HCT116 (cell line): ENCODE measurements at regions not wholly inside any gene's neighbourhood (a gene's known extent, or its start where the extent isn't known, plus 50 kb on each side); places are given as distances from the start of the nearest gene placed in this dataset.

ENCODE experiments used
- ATAC-seq: fragments of 200-7000 bp; cut with Tn5 transposase; 2 replicates; pipeline ENCODE4 v1.9.1; 2020; ENCODE audit warnings: mild to moderate bottlenecking, moderate library complexity
- BruUV-seq: library from RNA; stranded (reverse); fragments of 400-500 nt; replicated peaks from 2 replicates; lab custom pipeline; 2021; lab: Mats Ljungman, UMichigan
- CTCF ChIA-PET: fragments of 300-600 bp; sonication (Branson Sonifier 250); formaldehyde crosslinking; loops from one replicate; lab custom pipeline; 2021; ENCODE audit warnings: antibody characterized with exemption; lab: Charles Lee
- POLR2A ChIA-PET: fragments of 300-600, 350-600 bp; sonication (Branson Sonifier 250); formaldehyde crosslinking; loops from one replicate; lab custom pipeline; 2021; ENCODE audit warnings: antibody characterized with exemption; lab: Charles Lee
- RAD21 ChIA-PET, 2 experiments: fragments of 300-600 bp; sonication (Branson Sonifier 250); formaldehyde crosslinking; loops; one replicate each; lab custom pipeline; 2023; ENCODE audit warnings: low total read pairs in 2 of 2; ENCODE audit not compliant: uncharacterized antibody in 2 of 2, unreplicated experiment in 2 of 2, low non-redundant PET in 1 of 2; lab: Charles Lee
- DNase-seq: peaks from one replicate; pipeline ENCODE4 v3.0.0-alpha.2; 2010; ENCODE audit warnings: low read depth, low spot score
- H2AFZ ChIP-seq: fragments of 200-600 bp; shearing (Covaris generic), sonication (generic); 2 replicates; pipeline ENCODE4 v1.6.1; 2017; ENCODE audit warnings: low read depth, mixed run types, mixed read lengths, antibody characterized with exemption, low read length; ENCODE audit not compliant: poor library complexity, severe bottlenecking
- H3K27ac ChIP-seq: 2 replicates; pipeline ENCODE4 v1.5.1; 2012; ENCODE audit warnings: low read depth, low read length
- H3K27me3 ChIP-seq: fragments of 200-600 bp; sonication (generic); 2 replicates; pipeline ENCODE4 v1.6.1; 2016; ENCODE audit warnings: mixed run types, low read length, mixed read lengths; ENCODE audit not compliant: insufficient read depth
- H3K36me3 ChIP-seq, 2 experiments: fragments of 200-500 bp in 1 of 2; fragments of 200-600 bp in 1 of 2; sonication (Bioruptor generic) in 1 of 2; sonication (generic) in 1 of 2; 2 replicates each; pipeline versions ENCODE4 v1.5.1 to v1.6.1; 2014 to 2016; ENCODE audit warnings: low read length in 2 of 2, inconsistent platforms in 1 of 2, mixed read lengths in 1 of 2, mixed run types in 1 of 2; ENCODE audit not compliant: insufficient read depth in 2 of 2, control insufficient read depth in 1 of 2
- H3K4me1 ChIP-seq, 2 experiments: fragments of 200-600 bp in 1 of 2; sonication (generic) in 1 of 2; 2 replicates each; pipeline versions ENCODE4 v1.5.1 to v1.6.1; 2012 to 2017; ENCODE audit warnings: low read length in 2 of 2, inconsistent platforms in 1 of 2, mild to moderate bottlenecking in 1 of 2, mixed read lengths in 1 of 2, mixed run types in 1 of 2, moderate library complexity in 1 of 2; ENCODE audit not compliant: insufficient read depth in 2 of 2, control insufficient read depth in 1 of 2
- H3K4me2 ChIP-seq: fragments of 200-600 bp; sonication (generic); 2 replicates; pipeline ENCODE4 v1.6.1; 2017; ENCODE audit warnings: mixed run types, low read length, mixed read lengths
- H3K4me3 ChIP-seq, 2 experiments: fragments of 200-600 bp in 1 of 2; sonication (generic) in 1 of 2; replicated peaks in 1 of 2; 2 replicates each; pipeline ENCODE4 v1.5.1; 2011 to 2016; ENCODE audit warnings: low read length in 2 of 2, control low read depth in 1 of 2, low read depth in 1 of 2, mild to moderate bottlenecking in 1 of 2, mixed read lengths in 1 of 2, mixed run types in 1 of 2
- H3K79me2 ChIP-seq: fragments of 200-600 bp; sonication (generic); 2 replicates; pipeline ENCODE4 v1.6.1; 2017; ENCODE audit warnings: mild to moderate bottlenecking, mixed run types, low read length, moderate library complexity, mixed read lengths; ENCODE audit not compliant: insufficient read depth
- H3K9ac ChIP-seq: fragments of 200-600 bp; sonication (generic); 2 replicates; pipeline ENCODE4 v1.6.1; 2016; ENCODE audit warnings: low read length, mixed read lengths
- H3K9me2 ChIP-seq: fragments of 200-600 bp; sonication (generic), shearing (Covaris generic); 2 replicates; pipeline ENCODE4 v1.6.1; 2017; ENCODE audit warnings: mixed run types, mild to moderate bottlenecking, moderate library complexity; ENCODE audit not compliant: insufficient read depth
- H3K9me3 ChIP-seq, 2 experiments: fragments of 200-500 bp in 1 of 2; fragments of 200-600 bp in 1 of 2; sonication (Bioruptor generic) in 1 of 2; sonication (generic) in 1 of 2; 2 replicates each; pipeline ENCODE4 v1.6.1; 2014 to 2017; ENCODE audit warnings: low read length in 2 of 2, mixed read lengths in 2 of 2, inconsistent platforms in 1 of 2, low read depth in 1 of 2, mild to moderate bottlenecking in 1 of 2, mixed run types in 1 of 2, moderate library complexity in 1 of 2; ENCODE audit not compliant: control insufficient read depth in 1 of 2, insufficient read depth in 1 of 2
- H4K20me1 ChIP-seq: fragments of 200-600 bp; sonication (generic), shearing (Covaris generic); 2 replicates; pipeline ENCODE4 v1.6.1; 2017; ENCODE audit warnings: mixed run types, mild to moderate bottlenecking, moderate library complexity; ENCODE audit not compliant: insufficient read depth
- CEBPB ChIP-seq: IDR thresholded peaks from 2 replicates; pipeline ENCODE4 v1.6.1; 2012; ENCODE audit warnings: low read depth
- EGR1 ChIP-seq: IDR thresholded peaks from 2 replicates; pipeline ENCODE4 v1.6.1; 2012; ENCODE audit warnings: low read depth
- EZH2phosphoT487 ChIP-seq: fragments of 200-600 bp; IDR thresholded peaks from 2 replicates; pipeline ENCODE4 v1.6.1; 2018; ENCODE audit warnings: antibody characterized with exemption, borderline replicate concordance
- FOSL1 ChIP-seq: IDR thresholded peaks from 2 replicates; pipeline ENCODE4 v1.6.1; 2012; ENCODE audit warnings: low read depth
- JUND ChIP-seq: IDR thresholded peaks from 2 replicates; pipeline ENCODE4 v1.6.1; 2012
- POLR2AphosphoS5 ChIP-seq: IDR thresholded peaks from 2 replicates; pipeline ENCODE4 v1.6.1; 2011; ENCODE audit warnings: mild to moderate bottlenecking, low read depth, low read length, moderate library complexity
- RAD21 ChIP-seq: IDR thresholded peaks from 2 replicates; pipeline ENCODE4 v1.6.1; 2012; ENCODE audit warnings: low read depth, mild to moderate bottlenecking
- SP1 ChIP-seq: IDR thresholded peaks from 2 replicates; pipeline ENCODE4 v1.6.1; 2012; ENCODE audit warnings: low read depth
- SRF ChIP-seq: IDR thresholded peaks from 2 replicates; pipeline ENCODE4 v1.6.1; 2012; ENCODE audit warnings: low read depth
- TCF7L2 ChIP-seq: IDR thresholded peaks from 2 replicates; pipeline ENCODE4 v1.7.0; 2011; ENCODE audit warnings: borderline replicate concordance, inconsistent platforms; ENCODE audit not compliant: insufficient read depth, insufficient read length; ENCODE audit errors: extremely low read depth
- ZFX ChIP-seq: fragments of 450-650 bp; IDR thresholded peaks from 2 replicates; pipeline ENCODE4 v1.6.1; 2017
- ZNF274 ChIP-seq: fragments of 200-500 bp; sonication (Bioruptor generic); IDR thresholded peaks from 2 replicates; pipeline ENCODE4 v1.6.1; 2014; ENCODE audit warnings: mild to moderate bottlenecking, low read depth, low read length, inconsistent platforms
- intact Hi-C: fragments of 100-400 bp; cut with micrococcal nuclease; formaldehyde crosslinking; loops from 2 replicates; pipeline ENCODE4 v1.10.0; 2022
- TF ChIP-seq, protein P1 (sequence below): IDR thresholded peaks from 2 replicates; pipeline ENCODE4 v1.6.1; 2011; ENCODE audit warnings: mild to moderate bottlenecking, low read length, moderate library complexity; ENCODE audit not compliant: insufficient replicate concordance; ENCODE audit errors: extremely low read depth
- TF ChIP-seq, protein P2 (sequence below): IDR thresholded peaks from 2 replicates; pipeline ENCODE4 v1.6.1; 2012
- TF ChIP-seq, protein P3 (sequence below), 3 experiments: fragments of 200-600 bp in 1 of 3; sonication (generic) in 1 of 3; IDR thresholded peaks in 2 of 3; conservative IDR thresholded peaks in 1 of 3; 2 replicates each; pipeline ENCODE4 v1.5.1; 2012 to 2017; ENCODE audit warnings: low read depth in 2 of 3, low read length in 2 of 3, antibody characterized with exemption in 1 of 3, borderline replicate concordance in 1 of 3, control low read depth in 1 of 3, mild to moderate bottlenecking in 1 of 3, mixed read lengths in 1 of 3, mixed run types in 1 of 3, moderate library complexity in 1 of 3; ENCODE audit not compliant: insufficient read depth in 1 of 3
- TF ChIP-seq, protein P4 (sequence below): IDR thresholded peaks from 2 replicates; pipeline ENCODE4 v1.6.1; 2012; ENCODE audit warnings: low read depth

DNA sequence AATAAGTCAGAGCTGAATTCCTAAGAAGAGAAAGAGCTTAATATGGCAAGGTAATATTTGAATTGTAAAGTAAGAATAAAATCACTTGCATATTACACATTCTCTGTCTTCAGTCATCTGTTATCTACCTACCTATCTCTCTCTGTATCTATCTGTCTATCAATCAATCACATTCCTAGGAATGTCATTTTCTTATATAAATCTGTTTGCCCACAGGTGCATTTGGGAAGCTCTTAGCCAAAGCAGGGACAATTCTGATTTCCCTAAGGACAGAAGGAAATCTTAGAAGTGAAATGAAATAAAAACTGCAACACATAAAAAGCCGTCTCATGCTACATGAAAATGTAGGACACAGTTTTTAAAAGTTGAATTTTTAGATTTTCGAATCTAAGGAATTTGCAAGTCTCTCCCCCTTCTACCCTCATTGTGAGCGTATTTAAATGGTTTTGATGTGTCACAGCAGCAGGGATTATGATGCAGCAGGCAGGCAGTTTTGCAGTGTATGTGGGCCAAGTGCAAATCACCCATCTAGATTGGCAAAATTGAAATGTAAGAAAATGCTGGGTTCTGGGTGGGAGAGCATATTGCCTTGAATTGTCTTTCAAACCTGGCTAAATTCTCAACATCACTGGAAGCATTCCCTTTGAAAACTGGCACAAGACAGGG, 155.7 kb downstream of the ACER2 start:
- TF ChIP-seq SRF (no peak), FOSL1 (no peak), ZFX (no peak), TCF7L2 (no peak), CEBPB (no peak), SP1 (no peak), RAD21 (no peak), POLR2AphosphoS5 (no peak), ZNF274 (no peak), EGR1 (no peak), JUND (no peak), EZH2phosphoT487 (no peak)
- TF ChIP-seq, protein P1, sequence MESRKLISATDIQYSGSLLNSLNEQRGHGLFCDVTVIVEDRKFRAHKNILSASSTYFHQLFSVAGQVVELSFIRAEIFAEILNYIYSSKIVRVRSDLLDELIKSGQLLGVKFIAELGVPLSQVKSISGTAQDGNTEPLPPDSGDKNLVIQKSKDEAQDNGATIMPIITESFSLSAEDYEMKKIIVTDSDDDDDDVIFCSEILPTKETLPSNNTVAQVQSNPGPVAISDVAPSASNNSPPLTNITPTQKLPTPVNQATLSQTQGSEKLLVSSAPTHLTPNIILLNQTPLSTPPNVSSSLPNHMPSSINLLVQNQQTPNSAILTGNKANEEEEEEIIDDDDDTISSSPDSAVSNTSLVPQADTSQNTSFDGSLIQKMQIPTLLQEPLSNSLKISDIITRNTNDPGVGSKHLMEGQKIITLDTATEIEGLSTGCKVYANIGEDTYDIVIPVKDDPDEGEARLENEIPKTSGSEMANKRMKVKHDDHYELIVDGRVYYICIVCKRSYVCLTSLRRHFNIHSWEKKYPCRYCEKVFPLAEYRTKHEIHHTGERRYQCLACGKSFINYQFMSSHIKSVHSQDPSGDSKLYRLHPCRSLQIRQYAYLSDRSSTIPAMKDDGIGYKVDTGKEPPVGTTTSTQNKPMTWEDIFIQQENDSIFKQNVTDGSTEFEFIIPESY: no peak
- TF ChIP-seq, protein P2, sequence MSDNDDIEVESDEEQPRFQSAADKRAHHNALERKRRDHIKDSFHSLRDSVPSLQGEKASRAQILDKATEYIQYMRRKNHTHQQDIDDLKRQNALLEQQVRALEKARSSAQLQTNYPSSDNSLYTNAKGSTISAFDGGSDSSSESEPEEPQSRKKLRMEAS: no peak
- TF ChIP-seq, protein P3, sequence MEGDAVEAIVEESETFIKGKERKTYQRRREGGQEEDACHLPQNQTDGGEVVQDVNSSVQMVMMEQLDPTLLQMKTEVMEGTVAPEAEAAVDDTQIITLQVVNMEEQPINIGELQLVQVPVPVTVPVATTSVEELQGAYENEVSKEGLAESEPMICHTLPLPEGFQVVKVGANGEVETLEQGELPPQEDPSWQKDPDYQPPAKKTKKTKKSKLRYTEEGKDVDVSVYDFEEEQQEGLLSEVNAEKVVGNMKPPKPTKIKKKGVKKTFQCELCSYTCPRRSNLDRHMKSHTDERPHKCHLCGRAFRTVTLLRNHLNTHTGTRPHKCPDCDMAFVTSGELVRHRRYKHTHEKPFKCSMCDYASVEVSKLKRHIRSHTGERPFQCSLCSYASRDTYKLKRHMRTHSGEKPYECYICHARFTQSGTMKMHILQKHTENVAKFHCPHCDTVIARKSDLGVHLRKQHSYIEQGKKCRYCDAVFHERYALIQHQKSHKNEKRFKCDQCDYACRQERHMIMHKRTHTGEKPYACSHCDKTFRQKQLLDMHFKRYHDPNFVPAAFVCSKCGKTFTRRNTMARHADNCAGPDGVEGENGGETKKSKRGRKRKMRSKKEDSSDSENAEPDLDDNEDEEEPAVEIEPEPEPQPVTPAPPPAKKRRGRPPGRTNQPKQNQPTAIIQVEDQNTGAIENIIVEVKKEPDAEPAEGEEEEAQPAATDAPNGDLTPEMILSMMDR (IDR thresholded peaks at IDR 0.05 in 2 of 3, conservative IDR thresholded peaks at IDR 0.05 in 1 of 3; ENCODE audit: borderline replicate concordance in 1 of 3, insufficient read depth in 1 of 3, low read depth in 2 of 3, low read length in 2 of 3): no peak
- TF ChIP-seq, protein P4, sequence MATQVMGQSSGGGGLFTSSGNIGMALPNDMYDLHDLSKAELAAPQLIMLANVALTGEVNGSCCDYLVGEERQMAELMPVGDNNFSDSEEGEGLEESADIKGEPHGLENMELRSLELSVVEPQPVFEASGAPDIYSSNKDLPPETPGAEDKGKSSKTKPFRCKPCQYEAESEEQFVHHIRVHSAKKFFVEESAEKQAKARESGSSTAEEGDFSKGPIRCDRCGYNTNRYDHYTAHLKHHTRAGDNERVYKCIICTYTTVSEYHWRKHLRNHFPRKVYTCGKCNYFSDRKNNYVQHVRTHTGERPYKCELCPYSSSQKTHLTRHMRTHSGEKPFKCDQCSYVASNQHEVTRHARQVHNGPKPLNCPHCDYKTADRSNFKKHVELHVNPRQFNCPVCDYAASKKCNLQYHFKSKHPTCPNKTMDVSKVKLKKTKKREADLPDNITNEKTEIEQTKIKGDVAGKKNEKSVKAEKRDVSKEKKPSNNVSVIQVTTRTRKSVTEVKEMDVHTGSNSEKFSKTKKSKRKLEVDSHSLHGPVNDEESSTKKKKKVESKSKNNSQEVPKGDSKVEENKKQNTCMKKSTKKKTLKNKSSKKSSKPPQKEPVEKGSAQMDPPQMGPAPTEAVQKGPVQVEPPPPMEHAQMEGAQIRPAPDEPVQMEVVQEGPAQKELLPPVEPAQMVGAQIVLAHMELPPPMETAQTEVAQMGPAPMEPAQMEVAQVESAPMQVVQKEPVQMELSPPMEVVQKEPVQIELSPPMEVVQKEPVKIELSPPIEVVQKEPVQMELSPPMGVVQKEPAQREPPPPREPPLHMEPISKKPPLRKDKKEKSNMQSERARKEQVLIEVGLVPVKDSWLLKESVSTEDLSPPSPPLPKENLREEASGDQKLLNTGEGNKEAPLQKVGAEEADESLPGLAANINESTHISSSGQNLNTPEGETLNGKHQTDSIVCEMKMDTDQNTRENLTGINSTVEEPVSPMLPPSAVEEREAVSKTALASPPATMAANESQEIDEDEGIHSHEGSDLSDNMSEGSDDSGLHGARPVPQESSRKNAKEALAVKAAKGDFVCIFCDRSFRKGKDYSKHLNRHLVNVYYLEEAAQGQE: no peak
- TF ChIP-seq, all 23 proteins: peak for 0
- Histone ChIP-seq H3K4me1 (no peaks in the 10 kb centered on the region), H3K9ac (no peak overlapping the region), H3K79me2 (no peaks in the 10 kb centered on the region), H3K4me3 (no peak overlapping the region), H3K27ac (no peak overlapping the region), H2AFZ (no peak overlapping the region), H3K9me2 (no peaks in the 10 kb centered on the region), H3K9me3 (no peaks in the 10 kb centered on the region), H4K20me1 (no peaks in the 10 kb centered on the region), H3K36me3 (no peaks in the 10 kb centered on the region), H3K4me2 (no peak overlapping the region), H3K27me3 (peaks cover 10% of the 10 kb centered on the region)
- ChIA-PET POLR2A (no interaction called here), RAD21 (no interaction called here), CTCF (no interaction called here)
- no peak for DNase-seq
- no peak for ATAC-seq
- intact Hi-C loops: no loop called here
- BruUV-seq: no TSS peak
